ENCODE measurements at regions not wholly inside any gene's neighbourhood (a gene's known extent, or its start where the extent isn't known, plus 50 kb on each side); places are given as distances from the start of the nearest gene placed in this dataset.

GRCh38 chr13:40336228-40337221, 329.9 kb downstream of the FOXO1 start:
- Histone ChIP-seq H3K9me3 (replicated peaks; ENCODE audit: control insufficient read depth, insufficient read depth, low read depth, low read length) (no peaks in the 10 kb centered on the region), H3K27me3 (ENCODE audit: control insufficient read depth in 2 of 2, insufficient read depth in 2 of 2, low read length in 2 of 2) (peaks cover 0 to 5% of the 10 kb centered on the region in 2 experiments; a peak in 1 of 5 replicates), H3K4me3 (no peak overlapping the region), H3K79me2 (ENCODE audit: control insufficient read depth, insufficient read depth, low read length) (no peaks in the 10 kb centered on the region), H3K4me2 (ENCODE audit: insufficient read depth, low read length) (no peak overlapping the region), H2AFZ (ENCODE audit: low read depth, low read length) (no peak overlapping the region), H3K9me1 (ENCODE audit: control insufficient read depth, insufficient read depth, low read length) (no peaks in the 10 kb centered on the region), H3K36me3 (ENCODE audit: control insufficient read depth, insufficient read depth, low read length) (no peaks in the 10 kb centered on the region), H3K27ac (ENCODE audit: extremely low read depth, low read depth, low read length) (no peak overlapping the region), H4K20me1 (replicated peaks; ENCODE audit: control insufficient read depth, insufficient read depth, low read length) (no peaks in the 10 kb centered on the region), H3K9ac (ENCODE audit: insufficient read depth in 1 of 2, low read depth in 2 of 2, low read length in 2 of 2) (no peak overlapping the region), H3K4me1 (replicated peaks in 1 of 2; ENCODE audit: control insufficient read depth in 2 of 2, insufficient read depth in 2 of 2, low read length in 2 of 2) (no peaks in the 10 kb centered on the region)
- TF ChIP-seq BRCA1 (IDR thresholded peaks at IDR 0.05) (no peak), BRCA1 (CRISPR knock-in tag; IDR thresholded peaks at IDR 0.05) (no peak), VEZF1 (CRISPR knock-in tag; IDR thresholded peaks at IDR 0.05) (no peak), FOS (IDR thresholded peaks at IDR 0.05; ENCODE audit: extremely low read depth, insufficient read length) (no peak), PHF8 (IDR thresholded peaks at IDR 0.05; ENCODE audit: borderline replicate concordance, low read length) (no peak), SMC3 (conservative IDR thresholded peaks at IDR 0.05; ENCODE audit: insufficient read depth, low read depth, low read length) (no peak)
- in situ Hi-C loops (cut with MboI) (no loop called here), intact Hi-C loops (cut with micrococcal nuclease) (no loop called here)
- FAIRE-seq (no peak), DNase-seq (ENCODE audit: extremely low read depth in 1 of 4, low spot score in 3 of 4) (no peak), ATAC-seq (no peak)
- BruUV-seq (replicated peaks), result no TSS peak
- 3% methylated on average over 7 of the region's 7 CpGs for WGBS (ENCODE audit: insufficient coverage, low coverage, missing lambda C conversion rate)
- ChIA-PET CTCF (ENCODE audit: low intra/inter-chr PET ratio) (no interaction called here), POLR2A (no interaction called here)
